Activated naive CD4-positive, alpha-beta T cell (primary cell): ENCODE measurements at regions not wholly inside any gene's neighbourhood (a gene's known extent, or its start where the extent isn't known, plus 50 kb on each side); places are given as distances from the start of the nearest gene placed in this dataset.
"Not testable (repeated sequence)": the region's sequence is repeated elsewhere in the genome, so short reads cannot be mapped to it uniquely, and the experiment has no call there.

ENCODE experiments used
- DNase-seq, 4 experiments: peaks; one replicate each; lab custom pipeline; 2025; lab: John Stamatoyannopoulos, UW

DNA sequence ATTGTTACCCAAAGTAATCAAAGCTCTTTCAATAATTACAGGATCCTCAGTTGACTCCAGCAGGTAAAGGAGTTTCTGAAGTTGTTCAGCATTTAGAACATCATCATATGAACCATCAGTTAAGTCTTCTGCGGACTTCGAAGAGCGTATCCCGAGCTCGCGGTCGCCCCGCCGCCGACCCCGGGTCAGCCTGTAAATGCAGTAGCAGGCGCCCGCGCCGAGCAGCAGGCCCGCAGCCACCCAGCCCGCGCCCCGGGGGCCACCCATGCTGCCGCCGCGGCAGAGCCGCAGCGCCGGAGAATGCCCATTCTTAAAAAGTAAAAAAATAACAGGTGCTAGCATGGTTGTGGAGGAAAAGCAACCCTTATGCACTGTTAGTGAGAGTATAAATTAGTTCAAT lies 444.5 kb downstream of the NSUN3 start:
- DNase-seq = not testable (repeated sequence)

DNA sequence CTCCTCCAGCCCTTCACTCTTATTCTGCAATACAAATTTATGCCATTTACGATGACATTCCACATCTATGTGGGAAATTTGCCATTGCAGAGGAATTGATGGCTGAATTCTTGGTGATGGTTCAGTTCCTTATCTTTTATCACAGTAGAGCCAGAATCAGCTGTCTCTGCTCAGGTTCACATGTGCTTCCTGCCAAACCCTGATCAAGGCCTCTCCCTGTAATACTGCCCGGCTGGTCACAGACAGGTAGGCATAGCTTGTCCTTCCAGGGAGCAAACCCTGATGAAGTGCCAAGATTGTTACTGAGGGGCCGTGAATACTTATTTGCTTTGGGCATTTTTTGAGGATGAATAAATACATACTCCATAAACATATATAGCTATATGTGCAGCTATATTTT lies 450.0 kb downstream of the NSUN3 start:
- DNase-seq = no peak

DNA sequence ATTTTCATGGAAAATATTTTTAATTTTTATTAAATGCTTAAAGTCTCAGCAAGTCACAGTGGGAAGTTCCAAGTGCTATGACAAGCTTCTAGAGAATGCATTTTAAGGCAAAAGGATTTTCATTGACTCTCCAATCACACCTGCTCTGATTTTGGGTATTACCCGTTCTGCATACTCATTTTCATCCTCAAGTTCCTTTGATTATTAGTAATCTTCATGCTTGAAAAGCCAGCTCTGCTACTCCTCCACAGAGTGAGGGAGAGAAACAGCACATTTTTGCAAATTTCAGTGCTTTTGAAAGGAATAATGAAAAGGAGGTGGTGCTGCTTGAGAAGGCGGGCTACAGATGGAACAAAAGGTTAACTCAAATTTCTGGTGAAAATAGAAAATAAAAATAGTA lies 450.7 kb downstream of the NSUN3 start:
- no peak for DNase-seq

DNA sequence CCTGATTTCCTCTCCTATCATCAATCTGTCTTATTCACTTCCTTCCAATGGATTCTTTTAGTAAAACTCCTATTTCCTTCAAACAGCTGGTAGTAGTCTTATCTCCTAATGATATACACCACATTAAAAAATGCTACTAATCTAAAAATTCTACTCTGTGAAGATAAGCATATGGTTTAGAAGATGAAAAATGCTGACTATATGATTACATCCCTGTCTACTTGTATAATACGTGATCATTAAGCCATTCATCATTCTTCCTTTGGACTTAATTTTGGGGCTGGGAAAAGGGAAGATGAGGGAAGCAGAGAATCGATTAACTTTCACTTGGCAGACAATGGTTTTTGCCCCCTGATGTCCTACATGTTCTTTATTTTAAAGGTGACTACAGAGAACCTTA lies 453.1 kb downstream of the NSUN3 start:
- DNase-seq = no peak

DNA sequence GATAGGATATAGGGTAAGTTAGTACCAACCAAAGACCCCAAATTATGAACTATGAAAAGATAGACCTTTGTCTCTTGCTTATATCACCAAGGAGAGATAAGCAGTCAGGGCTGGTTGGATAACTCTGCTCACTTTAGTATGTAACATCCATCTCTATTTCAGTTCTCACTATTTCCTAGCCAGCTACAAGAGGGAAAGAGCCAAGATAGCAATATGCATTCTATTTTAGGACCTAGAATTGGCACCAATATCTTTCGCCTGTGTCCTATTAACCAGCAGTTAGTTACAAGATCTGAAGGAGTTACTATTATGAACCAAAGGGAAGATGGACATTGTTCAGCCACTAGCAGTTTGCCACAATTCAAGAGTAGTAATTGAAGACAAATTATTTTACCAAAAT lies 457.5 kb downstream of the NSUN3 start:
- DNase-seq = no peak

DNA sequence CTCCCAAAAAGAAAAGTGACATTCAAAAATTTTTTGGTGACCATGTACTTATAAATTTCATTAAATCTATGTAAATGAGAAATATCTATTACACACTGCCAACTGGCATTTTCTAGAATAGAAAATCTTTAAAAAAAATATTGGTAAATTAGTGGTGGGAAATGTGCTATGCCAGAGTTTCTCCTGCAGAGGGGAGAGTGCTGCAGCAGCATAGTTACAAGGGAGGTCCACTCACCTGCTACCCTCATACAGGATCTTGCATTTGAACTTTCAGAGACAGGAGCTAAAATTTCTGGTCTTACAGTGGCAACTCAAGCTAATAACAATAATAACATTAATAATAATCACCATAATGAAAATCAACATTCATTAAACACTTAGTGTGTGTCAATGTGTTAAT lies 459.6 kb downstream of the NSUN3 start:
- DNase-seq = no peak

DNA sequence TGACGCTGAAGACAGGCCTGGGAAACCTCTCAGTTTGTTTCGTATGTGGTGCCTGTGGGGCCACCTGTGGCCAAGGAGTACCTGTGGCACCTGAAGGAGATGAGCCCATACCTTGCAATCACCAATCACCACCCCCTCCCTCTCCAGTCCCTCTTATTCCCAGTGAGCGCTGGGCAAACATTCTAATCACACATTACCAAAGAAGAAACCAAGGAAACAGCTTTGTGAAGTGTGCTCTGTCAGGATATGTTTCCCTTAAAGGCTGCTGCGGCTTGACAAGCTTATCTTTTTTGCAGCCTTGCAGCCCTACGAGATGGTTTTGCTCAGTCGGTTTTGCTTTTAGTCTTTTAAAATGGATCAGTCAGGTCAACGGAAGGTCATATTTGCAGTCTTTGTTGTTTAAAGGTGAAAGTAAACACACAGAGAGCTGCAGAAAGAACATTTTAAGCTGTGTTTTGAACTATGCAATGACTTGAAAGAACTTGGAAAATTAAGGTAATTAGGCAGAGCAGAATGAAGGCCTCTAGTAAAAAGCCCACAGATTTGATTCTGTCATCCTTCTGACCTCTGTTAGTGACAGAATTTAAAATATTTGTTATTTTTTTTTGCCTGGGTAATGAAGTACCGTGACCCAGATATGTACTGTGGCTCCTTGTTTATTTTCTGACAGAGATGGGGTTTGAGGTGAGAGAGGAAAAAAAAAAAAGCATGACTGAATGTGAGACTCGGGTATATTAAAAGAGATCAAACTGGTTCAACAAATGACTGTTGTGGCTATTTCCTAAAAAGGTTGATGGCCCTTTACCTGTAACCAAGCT lies 461.4 kb downstream of the NSUN3 start:
- DNase-seq = no peak

DNA sequence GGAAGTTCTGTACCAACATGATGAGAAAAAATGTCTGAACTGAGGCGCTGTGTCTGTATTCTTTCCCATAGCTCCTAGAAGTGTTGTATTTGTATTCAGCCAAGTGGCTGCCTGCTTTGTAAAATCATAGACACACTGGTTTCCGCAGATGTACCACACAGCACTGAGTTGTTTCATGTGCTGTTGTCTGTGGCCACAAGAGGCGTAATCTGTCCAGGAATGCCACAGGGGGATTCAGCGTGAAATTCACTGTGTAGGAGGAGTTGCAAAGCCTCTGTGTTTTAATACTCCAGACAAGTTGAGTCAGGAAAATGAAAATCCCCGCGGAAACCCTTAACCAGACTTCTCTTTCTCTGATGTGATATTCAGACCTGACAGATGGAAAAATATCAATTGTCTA lies 462.2 kb downstream of the NSUN3 start:
- DNase-seq = no peak

DNA sequence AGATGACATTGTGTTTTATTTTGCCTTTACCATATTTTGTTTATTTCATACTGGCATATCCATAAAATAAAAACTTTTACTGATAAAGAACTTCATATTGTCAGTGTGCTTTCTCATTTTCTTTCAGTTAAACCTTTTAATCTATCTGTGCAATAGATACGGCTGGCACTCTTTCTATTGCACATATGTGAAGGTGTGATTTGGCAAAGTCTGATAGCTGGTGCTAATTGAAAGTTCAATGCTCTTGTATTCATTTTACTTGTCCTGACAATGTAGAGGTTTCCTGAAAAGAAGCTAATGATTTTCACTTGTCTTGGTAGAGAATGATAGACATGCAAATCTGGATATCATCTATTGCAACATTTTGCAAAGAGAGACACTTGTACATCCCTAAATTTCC lies 467.0 kb downstream of the NSUN3 start:
- DNase-seq = no peak

DNA sequence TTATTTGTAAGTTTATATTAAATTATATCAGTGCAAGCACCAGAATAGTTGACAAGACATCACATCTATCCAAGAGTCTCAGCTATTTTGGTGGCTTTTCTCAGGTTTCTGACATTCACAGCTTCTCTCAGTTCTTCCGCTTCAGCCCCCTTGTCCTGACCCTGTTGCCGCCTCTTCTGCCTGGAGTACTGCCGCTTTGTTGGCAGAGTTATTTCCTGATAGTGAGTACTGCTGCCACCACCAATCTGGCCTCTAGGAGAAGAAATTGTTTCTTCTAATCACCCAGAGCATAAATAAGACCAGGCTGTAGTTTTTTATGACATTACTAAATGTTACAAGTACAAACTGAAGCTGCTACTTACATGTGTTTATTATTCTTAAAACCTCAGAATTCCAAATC lies 470.1 kb downstream of the NSUN3 start:
- no peak for DNase-seq

DNA sequence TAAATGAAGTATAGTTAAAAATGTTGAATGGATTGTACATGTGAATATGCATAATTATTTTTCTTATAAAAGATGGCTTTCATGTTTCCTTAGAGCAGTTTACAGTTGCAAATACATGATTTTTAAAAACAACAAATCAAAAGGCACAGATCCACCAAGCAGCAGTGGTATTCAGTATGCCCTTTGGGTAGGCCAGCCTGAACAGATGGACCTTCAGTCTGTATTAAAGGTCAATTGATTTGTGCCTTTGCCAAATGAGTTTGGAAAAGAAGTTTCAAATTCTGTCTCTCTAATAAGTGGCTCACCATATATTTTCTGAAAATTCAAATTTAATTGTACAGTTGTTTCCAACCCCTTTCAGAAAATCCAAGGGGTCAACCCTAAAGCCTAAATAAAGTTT lies 477.1 kb downstream of the NSUN3 start:
- DNase-seq = no peak

DNA sequence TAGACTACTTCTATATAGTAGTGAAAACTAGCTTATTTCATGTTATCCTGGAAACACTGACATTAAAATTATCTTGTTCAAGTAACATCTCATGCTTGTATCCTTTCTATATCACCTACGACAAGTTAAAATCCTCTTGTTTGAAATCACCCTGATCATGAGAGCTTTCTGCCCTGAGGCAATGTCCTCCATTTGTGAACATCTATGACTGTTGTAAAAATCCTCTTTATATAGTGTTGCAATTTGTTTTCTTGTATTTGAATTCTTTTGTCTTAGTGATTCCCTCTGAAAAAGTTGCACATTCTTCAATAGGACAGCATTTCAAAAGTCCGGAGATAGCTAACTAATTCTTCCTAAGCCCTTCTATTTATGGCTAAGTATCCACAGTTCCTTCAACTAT lies 480.3 kb downstream of the NSUN3 start:
- no peak for DNase-seq

DNA sequence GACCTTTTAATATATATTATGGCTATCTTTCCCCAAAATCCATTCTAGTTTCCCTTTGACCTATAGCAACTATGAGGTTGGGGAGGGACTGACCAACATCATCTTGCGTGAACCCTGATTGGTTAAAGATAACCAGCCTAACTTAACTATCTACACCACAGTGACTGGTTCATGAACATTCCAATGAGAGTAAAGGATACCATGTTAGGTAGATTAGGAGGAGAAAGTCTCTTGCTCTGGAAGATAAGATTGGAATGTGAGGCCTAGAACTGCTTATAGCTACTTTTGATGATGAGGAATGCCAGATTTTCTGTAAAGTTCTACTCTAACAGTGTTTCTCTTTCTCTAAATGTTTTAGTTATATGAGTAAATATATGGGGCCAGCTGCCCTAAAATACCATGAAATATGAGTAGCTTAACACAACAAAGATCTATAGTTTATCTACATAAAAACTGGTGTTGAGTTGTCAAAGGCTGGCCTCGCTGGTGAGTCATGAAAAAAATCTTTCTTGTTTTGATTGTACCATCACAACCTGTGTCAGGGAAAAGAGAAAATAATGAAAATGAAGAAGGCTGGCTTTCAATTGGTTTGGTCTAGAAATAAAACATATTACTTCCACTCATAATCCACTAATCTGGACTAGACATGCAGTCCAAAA lies 481.4 kb downstream of the NSUN3 start:
- DNase-seq = no peak

DNA sequence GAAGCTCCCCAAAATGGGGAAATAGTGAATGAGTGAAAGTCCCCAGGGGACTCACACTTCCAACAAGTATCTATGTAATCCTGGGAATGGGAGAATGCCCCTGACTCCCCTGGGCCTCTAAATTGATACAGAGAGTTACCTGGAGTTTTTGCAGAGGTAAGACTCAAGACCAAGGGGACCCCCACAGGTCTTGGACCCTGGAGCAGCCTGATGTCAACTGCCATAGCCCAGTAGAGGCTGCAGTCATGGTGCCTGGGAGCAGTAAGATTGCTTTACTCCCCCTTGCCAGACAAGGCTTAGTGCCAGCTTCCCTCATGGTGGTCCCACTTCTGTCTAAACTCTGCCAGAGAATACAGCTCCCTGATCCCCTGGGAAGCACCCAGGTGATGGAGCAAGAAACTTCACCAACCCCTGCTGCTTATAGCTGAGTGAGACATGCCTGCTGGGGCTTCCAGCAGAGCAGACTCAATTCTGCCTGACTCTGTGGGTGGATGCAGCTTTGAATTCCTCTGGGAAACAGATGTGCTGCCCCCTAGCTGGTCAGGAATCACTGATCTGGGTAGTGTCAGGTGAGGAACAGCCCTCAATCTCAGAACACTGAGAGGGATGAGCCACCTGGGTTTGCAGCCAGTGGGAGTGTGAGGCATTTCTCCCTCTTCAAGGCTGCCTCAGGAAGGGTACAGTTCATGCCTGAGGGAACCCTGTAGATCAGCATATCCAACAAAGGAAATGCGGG lies 485.9 kb downstream of the NSUN3 start:
- no peak for DNase-seq

DNA sequence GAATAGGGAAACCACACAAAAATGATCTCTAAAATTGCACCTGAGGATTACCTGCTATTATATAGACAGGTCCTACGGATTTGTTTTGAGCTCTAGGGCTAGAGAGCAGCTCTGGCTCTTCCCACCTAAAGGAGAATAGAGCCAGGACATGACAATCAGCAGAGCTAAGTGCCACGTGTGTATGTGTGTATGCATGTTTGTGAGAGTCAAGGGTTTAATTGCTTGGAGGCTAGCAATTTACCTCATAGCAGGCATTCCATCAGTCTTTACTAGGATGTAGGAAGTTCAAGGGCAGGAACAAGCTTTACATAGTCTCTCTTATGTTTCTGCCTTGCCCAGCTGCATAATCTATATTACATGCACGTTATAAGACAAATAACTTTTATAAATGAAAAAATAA lies 498.2 kb downstream of the NSUN3 start:
- DNase-seq = no peak

DNA sequence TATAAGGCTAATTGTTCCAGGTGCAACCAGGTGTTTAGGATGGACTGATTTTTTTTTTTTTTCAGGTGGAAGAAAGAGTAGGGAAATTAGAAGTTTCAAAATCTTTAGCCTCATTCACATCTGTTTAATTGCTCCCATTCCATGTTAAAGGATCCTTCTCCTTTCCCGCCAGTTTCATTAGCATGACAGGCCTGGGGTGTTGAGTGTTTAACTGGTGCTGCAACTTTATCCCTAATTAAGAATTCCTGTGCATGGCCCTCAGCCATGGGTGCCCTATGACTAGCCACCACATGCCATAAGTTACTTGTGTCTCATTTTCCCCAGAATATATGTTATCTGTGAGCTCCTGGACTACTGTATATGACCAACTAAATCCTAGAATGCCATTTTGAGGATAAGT lies 501.4 kb downstream of the NSUN3 start:
- no peak for DNase-seq

DNA sequence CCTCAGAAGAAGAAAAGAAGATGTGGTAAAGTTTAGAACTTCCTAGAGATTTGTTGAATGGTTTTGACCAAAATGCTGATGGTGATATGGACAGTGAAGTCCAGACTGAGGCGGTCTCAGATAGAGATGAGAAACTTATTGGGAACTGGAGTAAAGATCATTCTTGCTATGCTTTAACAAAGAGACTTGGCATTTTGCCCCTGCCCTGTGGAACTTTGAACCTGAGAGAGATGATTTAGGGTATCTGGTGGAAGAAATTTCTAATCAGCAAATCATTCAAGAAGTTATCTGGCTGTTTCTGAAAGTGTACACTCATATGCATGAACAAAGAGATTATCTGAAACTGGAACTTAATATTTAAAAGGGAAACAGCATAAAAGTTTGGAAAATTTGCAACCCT lies 505.2 kb downstream of the NSUN3 start:
- DNase-seq = no peak

DNA sequence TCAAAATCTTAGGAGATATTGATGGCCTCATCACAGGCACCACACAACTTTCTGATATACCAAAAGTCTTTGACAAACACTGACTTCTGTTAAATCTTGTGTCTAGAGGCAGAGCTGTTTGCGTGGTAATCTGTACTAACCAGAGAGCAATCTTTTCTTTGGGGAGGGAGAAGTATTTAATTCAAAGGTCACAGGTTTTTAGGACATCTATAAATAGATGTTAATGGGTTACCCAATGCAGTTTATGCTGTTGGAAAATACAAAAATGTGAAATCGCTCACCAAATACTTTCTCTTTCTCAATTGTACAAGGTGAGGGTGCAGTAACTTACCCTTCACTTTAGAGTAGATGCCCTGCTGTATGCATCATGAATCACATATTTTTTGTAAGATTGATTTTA lies 510.5 kb downstream of the NSUN3 start:
- DNase-seq = no peak

DNA sequence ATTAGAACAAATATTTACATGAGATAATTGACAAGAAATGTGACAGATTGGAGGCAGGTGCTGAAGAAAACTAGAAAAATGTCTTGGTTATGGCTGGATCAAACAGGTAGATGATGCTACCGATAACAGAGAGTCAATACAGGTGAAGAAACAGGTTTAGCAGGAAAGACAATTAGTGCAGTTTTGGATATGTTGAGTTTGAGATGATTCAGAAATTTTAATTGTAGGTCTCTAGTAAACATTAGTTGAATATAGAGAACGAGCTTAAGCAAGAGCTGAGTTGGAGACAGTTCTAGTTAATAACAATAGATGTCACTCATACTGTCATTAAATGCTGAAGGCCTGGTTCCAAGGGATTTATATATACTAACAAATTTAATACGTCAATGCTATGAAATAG lies 524.4 kb downstream of the NSUN3 start:
- no peak for DNase-seq

DNA sequence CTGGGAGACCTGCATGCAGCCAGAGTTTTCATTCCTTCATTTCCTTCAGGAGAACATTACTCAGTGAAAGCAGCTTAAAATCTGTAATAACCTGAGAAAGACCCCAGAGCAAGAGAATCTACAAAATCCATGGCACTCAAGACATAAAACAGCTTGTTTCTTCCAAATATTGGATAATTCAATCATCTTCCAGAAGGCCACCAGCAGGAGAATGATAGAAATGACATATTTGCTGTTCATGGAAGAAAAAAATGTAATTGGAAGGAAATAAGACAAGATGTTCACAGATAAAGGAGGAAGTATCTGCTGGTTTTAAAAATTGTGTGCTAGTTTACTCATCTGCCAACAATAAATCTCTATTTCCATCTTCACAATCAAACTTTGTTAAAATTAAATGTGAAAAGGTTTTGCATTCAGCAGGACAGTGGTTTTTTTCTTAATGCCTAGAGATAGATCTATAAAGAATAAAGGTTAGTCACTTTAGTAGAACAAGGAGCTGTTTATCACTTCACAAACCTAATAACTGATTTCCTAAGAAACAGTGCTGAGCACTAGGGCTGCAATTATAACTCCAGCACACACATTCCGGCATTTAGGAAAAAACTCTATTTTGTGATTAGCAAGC lies 530.8 kb downstream of the NSUN3 start:
- DNase-seq = no peak

DNA sequence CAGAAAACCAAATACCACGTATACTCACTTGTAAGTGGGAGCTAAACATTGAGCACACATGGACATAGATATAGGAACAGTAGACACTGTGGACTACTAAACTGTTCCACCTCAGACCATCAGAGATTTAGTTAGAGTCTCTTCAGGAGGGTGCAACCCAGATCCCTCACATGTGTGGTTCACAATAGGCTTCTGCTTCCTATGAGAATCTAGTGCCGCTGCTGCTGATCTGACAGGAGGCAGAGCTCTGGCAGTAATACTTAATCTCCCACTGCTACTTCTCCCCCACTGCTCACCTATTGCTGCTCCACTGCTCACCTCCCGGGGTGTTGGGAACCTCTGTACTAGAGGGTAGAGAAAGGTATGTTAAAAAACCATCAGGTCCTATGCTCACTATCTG lies 533.3 kb downstream of the NSUN3 start:
- no peak for DNase-seq

DNA sequence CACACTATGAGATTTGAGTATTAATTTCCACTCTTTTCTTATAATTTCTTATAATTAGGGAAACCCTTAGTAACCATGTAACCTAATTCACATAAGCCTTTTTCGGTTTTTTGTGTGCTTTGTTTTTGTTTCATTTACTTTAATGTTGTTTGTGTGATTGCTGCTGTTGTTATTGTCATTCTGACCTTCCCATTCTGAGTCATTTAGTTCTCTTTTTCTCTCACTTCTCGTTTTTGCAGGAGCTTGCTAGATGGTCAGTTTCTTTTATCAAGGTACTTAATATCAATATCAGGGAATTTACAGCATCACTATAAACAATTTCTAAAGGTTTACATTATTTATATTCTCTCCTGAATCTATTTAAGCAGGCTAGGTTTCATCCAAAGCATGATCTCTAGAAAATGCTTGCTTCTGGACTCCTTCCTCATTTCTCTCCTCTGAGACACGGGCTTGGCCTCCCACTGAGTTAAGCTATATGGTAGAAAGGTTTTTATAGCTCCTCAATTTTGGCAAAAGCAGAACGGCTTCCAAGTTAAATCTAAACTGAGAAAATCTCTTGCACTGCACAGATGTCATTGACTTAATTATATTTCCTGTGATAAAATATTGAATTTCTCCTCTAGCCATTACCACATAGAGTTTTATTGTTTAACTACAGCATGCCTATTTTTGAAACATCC lies 534.2 kb downstream of the NSUN3 start:
- no peak for DNase-seq
